ENCODE measurements at regions not wholly inside any gene's neighbourhood (a gene's known extent, or its start where the extent isn't known, plus 50 kb on each side); places are given as distances from the start of the nearest gene placed in this dataset.

- DNase-seq = no peak
Observed at GRCh38 chr11:15625691-15626090, 511.0 kb downstream of the INSC start.

DNA sequence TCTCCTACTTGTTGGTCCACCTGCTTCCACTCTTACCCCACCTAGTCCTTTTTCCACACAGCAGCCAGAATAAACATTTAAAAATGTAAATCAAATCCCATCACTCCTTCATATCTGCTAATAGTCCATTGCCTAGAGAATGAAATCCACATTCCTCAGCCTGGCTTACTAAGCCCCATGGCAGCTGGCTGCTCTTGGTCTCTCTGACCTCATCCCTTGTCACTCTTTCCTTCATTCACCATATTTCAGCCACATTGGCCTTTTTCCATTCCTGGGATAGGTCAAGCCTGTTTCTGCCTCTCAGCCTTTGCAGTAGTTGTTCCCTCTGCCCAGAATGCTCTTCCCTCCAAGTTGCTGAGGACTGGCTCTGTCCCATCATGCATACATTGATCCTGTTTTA, 512.8 kb downstream of the INSC start:
- DNase-seq = no peak

DNA sequence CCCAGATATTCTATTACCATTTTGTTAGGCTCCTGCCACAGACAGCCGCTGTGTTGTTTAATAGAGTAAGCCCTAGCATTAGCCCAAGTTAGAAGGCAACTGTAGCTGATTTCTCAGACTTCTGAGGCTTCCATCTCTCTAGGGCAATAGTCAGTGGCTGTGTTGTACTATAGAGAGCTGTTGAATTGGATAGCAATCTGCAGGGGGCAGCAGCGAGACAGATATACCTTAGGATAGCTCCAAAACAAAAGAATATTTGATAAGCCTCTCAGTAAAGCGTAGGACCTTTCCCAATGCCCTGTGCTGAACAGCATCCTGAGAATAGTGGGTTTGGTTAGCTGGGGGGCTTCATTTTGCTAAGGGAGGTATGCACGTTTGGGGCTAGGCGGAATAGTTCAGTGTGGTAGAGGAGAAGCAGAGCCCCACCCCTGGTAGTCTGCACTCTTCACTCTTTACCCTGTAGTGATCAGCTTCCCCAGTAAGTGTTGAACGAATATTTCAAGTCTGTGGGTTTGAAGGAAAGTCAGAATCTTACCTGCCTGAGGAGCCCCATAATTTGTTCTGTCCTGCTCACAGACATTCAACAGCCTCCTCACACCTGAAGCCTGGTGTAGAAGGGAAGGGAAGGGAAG, 515.1 kb downstream of the INSC start:
- no peak for DNase-seq

GRCh38 chr11:15630896-15631295, 516.2 kb downstream of the INSC start:
- DNase-seq = no peak

DNA sequence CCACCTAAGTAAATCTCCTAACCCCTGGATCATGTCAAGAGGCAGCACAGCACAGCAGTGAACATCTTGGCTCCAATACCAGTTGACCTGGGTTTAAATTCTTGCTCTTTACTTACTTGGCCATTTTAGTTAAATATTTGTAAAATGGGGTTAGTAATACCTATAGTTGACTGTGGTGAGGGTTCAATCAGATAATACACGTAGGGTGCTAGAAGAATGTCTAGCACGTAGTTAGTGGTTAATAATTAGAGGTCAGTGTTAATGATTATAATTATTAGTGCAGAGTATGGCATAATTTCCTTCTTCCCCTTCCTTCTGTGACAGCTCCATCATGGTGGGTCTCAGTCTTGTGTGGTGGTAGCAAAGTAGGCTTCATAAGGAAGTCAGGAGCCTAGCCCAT, 520.8 kb downstream of the INSC start:
- no peak for DNase-seq

GRCh38 chr11:15636521-15637089, 521.9 kb downstream of the INSC start:
- no peak for DNase-seq

- no peak for DNase-seq
Observed at GRCh38 chr11:15638386-15638787, 523.7 kb downstream of the INSC start.

GRCh38 chr11:15640318-15640717, 525.6 kb downstream of the INSC start:
- DNase-seq = no peak

GRCh38 chr11:15641271-15642045, 526.7 kb downstream of the INSC start:
- no peak for DNase-seq

GRCh38 chr11:15645201-15645600, 530.5 kb downstream of the INSC start:
- no peak for DNase-seq

- no peak for DNase-seq
Observed at GRCh38 chr11:15649371-15650104, 534.8 kb downstream of the INSC start.

- peak in 1 of 2 experiments; percentile 35 for DNase-seq
Observed at GRCh38 chr11:15650105-15650938, 535.6 kb downstream of the INSC start.

- no peak for DNase-seq
Observed at GRCh38 chr11:15651033-15651432, 536.3 kb downstream of the INSC start.

DNA sequence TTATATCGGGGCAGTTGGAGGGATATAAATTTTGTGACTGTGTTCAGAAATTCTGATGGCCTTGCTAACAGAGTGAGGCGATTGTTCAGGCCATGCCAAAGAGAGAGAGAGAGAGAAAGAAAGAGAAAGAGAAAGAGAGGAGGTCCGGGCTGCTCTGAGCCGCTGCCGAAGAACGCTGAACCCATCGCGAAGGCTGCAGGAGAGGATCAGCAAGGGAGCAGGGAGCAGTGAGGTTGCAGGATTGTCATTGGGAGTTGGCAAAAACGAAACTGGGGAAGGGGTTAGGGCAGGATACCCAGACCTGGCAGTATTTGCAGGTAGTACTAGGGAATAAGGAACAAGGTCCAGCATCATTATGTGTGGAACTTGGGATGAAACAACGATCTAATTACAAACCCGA, 537.1 kb downstream of the INSC start:
- no peak for DNase-seq

DNA sequence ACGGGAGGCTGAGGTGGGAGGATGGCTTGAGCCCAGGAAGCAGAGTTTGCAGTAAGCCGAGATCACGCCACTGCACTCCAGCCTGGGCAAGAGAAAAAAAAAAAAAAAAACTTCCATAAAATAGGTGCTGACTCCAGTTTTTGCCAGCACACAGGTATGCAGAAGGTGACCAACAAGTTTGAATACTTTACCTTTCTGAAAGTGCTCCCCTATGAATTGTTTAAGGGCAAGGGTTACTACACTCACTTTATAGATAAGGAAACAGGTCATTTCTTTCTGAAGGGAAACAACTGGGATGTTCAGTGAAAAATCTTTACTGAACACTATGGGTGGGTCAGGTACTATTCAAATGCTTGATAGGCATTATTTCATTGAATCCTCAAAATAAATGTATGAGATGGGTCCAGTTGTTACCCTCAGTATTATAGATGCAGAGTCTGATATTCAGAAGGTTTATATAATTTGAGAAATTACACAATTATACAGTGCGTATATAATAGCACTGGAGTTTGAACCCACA, 538.5 kb downstream of the INSC start:
- DNase-seq = no peak

- DNase-seq = no peak
Observed at GRCh38 chr11:15654451-15654850, 539.7 kb downstream of the INSC start.

DNA sequence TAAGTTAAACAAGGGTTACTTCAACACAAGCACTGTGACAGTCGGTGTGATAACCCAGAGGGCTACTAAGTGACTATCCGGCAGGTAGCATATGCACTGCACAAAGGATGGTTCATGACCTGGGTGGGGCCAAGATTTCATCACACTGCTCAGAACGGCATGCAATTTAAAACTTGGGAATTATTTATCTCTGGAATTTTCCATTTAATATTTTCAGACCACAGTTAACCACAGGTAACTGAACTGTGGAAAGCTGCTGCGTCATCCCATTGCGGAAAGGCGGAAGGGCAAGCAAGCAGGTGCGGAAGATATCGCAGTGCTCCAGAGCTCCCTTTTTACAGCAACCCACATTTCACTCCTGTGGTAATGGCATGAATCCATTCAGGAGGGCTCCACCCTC, 540.8 kb downstream of the INSC start:
- DNase-seq = no peak

- DNase-seq = no peak
Observed at GRCh38 chr11:15657264-15657663, 542.5 kb downstream of the INSC start.

DNA sequence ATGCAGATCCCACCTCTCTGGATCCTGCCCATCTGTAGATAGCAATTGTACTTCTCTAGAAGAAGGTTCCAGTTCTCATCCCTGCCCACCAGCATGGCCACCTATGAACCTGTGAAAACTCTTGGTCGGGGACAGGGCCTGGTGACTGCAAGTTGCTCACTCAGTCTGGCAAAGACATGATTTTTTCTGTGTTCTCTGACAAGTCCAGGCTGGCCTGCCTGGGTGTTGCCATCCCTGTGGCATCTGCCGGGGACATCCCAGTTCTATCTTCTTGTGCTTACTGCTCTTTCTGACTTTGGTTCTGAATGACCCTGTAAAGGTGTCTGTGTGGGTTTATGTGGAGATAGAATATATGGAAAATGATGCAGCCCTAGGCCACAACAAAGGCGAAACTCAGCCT, 545.8 kb downstream of the INSC start:
- no peak for DNase-seq

DNA sequence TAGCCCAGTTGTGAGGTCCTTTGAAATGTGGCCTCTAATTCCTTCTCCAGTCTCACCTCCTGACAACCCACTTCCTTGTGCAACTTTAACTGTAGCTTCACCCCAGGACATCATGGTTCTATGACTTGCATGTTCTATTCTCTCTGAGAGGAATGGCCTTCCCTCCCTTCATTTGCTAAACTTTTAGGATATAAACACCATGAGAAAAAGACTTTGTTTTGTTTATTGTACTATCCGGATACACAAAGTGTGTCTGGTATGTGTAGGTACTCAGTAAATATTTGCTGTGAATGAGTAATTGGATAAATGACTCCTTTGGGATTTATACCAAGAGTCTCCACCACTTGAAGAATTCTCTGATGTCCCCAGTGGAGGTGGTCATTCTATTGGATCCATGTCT, 547.6 kb downstream of the INSC start:
- no peak for DNase-seq

- no peak for DNase-seq
Observed at GRCh38 chr11:15663777-15664218, 549.1 kb downstream of the INSC start.

GRCh38 chr11:15665368-15665871, 550.7 kb downstream of the INSC start:
- no peak for DNase-seq

All from cerebellar nuclear complex (tissue), 1 donor.